SK-N-SH treated with all-trans-retinoic acid at 6 μM for 48 hours (cell line): ENCODE measurements at regions not wholly inside any gene's neighbourhood (a gene's known extent, or its start where the extent isn't known, plus 50 kb on each side); places are given as distances from the start of the nearest gene placed in this dataset.

Source experiments
- ARNTL ChIP-seq: fragments of 450-650 bp; formaldehyde crosslinking; IDR thresholded peaks from 2 replicates; pipeline ENCODE4 v1.5.0; 2020; ENCODE audit warnings: low read depth, mild to moderate bottlenecking, moderate library complexity, borderline replicate concordance
- BACH2 ChIP-seq: fragments of 250-450 bp; sonication (Bioruptor Pico); IDR thresholded peaks from 2 replicates; pipeline ENCODE4 v1.9.0; 2021; ENCODE audit warnings: mild to moderate bottlenecking, borderline replicate concordance
- CSDC2 ChIP-seq: fragments of 250-450 bp; sonication (Bioruptor Pico); IDR thresholded peaks from 2 replicates; pipeline ENCODE4 v1.5.0; 2020; ENCODE audit warnings: mild to moderate bottlenecking, moderate library complexity
- ESRRG ChIP-seq: fragments of 250-450 bp; sonication (Bioruptor Pico); IDR thresholded peaks from 2 replicates; pipeline ENCODE4 v1.6.1; 2021; ENCODE audit warnings: mild to moderate bottlenecking
- OSR1 ChIP-seq: fragments of 250-450 bp; sonication (Bioruptor Pico); IDR thresholded peaks from 2 replicates; pipeline ENCODE4 v1.8.0; 2022; ENCODE audit warnings: moderate library complexity, mild to moderate bottlenecking, inconsistent platforms
- PATZ1 ChIP-seq: fragments of 250-450 bp; sonication (Bioruptor Pico); IDR thresholded peaks from 2 replicates; pipeline ENCODE4 v1.8.0; 2020; ENCODE audit warnings: mild to moderate bottlenecking, moderate library complexity, borderline replicate concordance
- TOX ChIP-seq: fragments of 250-450 bp; sonication (Bioruptor Pico); IDR thresholded peaks from 2 replicates; pipeline ENCODE4 v1.8.0; 2021; ENCODE audit warnings: mild to moderate bottlenecking, moderate library complexity, borderline replicate concordance
- ZFP30 ChIP-seq: fragments of 450-650 bp; formaldehyde crosslinking; IDR thresholded peaks from 2 replicates; pipeline ENCODE4 v1.5.0; 2022; ENCODE audit warnings: mild to moderate bottlenecking, moderate library complexity

GRCh38 chr6:102936959-102937358 lies 1543.5 kb downstream of the GRIK2 start:
- no peak for TF ChIP-seq PATZ1 (CRISPR knock-in tag)
- no peak for TF ChIP-seq CSDC2 (CRISPR knock-in tag)
- no peak for TF ChIP-seq ARNTL (CRISPR knock-in tag)
- no peak for TF ChIP-seq BACH2 (CRISPR knock-in tag)
- TF ChIP-seq OSR1 (CRISPR knock-in tag) = no peak
- no peak for TF ChIP-seq TOX (CRISPR knock-in tag)
- no peak for TF ChIP-seq ESRRG
- TF ChIP-seq ZFP30 (CRISPR knock-in tag) = no peak
